OCI-LY3 (cell line): ENCODE measurements at regions not wholly inside any gene's neighbourhood (a gene's known extent, or its start where the extent isn't known, plus 50 kb on each side); places are given as distances from the start of the nearest gene placed in this dataset.

Experiments
- H2AFZ ChIP-seq: fragments of 200-600, 300-600 bp; shearing (Covaris generic); 2 replicates; pipeline ENCODE4 v1.6.0; 2014; ENCODE audit warnings: antibody characterized with exemption, low read depth, low read length
- H3K27ac ChIP-seq: fragments of 200-600, 300-600 bp; sonication (generic); 2 replicates; pipeline ENCODE4 v1.5.1; 2014; ENCODE audit warnings: mild to moderate bottlenecking, low read length, moderate library complexity, mixed read lengths
- H3K27me3 ChIP-seq: fragments of 200-600, 300-600 bp; sonication (generic); 2 replicates; pipeline ENCODE4 v1.6.1; 2014; ENCODE audit warnings: low read depth, low read length, mixed read lengths
- H3K36me3 ChIP-seq: fragments of 200-600, 300-600 bp; sonication (generic); replicated peaks from 2 replicates; pipeline ENCODE3; 2014; ENCODE audit warnings: low read depth, low read length, mixed read lengths
- H3K4me1 ChIP-seq: fragments of 300-600, 200-600 bp; sonication (generic); 2 replicates; pipeline ENCODE4 v1.6.1; 2014; ENCODE audit warnings: low read length, mixed read lengths
- H3K4me2 ChIP-seq: fragments of 200-600, 300-600 bp; sonication (generic); 2 replicates; pipeline ENCODE4 v1.6.1; 2014; ENCODE audit warnings: low read length, mixed read lengths
- H3K4me3 ChIP-seq: fragments of 300-600, 200-600 bp; sonication (generic); 2 replicates; pipeline ENCODE4 v1.5.1; 2014; ENCODE audit warnings: antibody characterized with exemption, mild to moderate bottlenecking, low read length, moderate library complexity
- H3K79me2 ChIP-seq: fragments of 300-600, 200-600 bp; shearing (Covaris generic); 2 replicates; pipeline ENCODE4 v1.6.1; 2014; ENCODE audit warnings: mild to moderate bottlenecking, low read length, mixed read lengths
- H3K9ac ChIP-seq: fragments of 300-600, 200-600 bp; shearing (Covaris generic); 2 replicates; pipeline ENCODE4 v1.6.0; 2014; ENCODE audit warnings: mild to moderate bottlenecking, low read length, moderate library complexity
- H3K9me3 ChIP-seq: fragments of 200-600, 300-600 bp; shearing (Covaris generic); 2 replicates; pipeline ENCODE4 v1.6.1; 2014; ENCODE audit warnings: low read length, mixed read lengths; ENCODE audit not compliant: insufficient read depth
- H4K20me1 ChIP-seq: fragments of 200-600, 300-600 bp; sonication (generic); 2 replicates; pipeline ENCODE4 v1.6.1; 2016; ENCODE audit warnings: low read length, mixed read lengths; ENCODE audit not compliant: insufficient read depth
- CTCF ChIP-seq: fragments of 200-600, 300-600 bp; sonication (generic); IDR thresholded peaks from 2 replicates; pipeline ENCODE4 v1.5.1; 2014; ENCODE audit warnings: antibody characterized with exemption, low read length, low read depth
- EZH2phosphoT487 ChIP-seq: fragments of 200-600 bp; shearing (Covaris generic); IDR thresholded peaks from 2 replicates; pipeline ENCODE4 v1.6.1; 2018; ENCODE audit warnings: antibody characterized with exemption, mixed run types, low read depth

GRCh38 chr20:51910321-51911050 is 108.2 kb upstream of the SALL4 start:
- Histone ChIP-seq H3K4me3 (no peak overlapping the region), H2AFZ (no peak overlapping the region), H3K4me2 (no peak overlapping the region), H3K4me1 (no peaks in the 10 kb centered on the region), H3K79me2 (no peaks in the 10 kb centered on the region), H3K27me3 (peaks cover 15% of the 10 kb centered on the region), H4K20me1 (no peaks in the 10 kb centered on the region), H3K36me3 (no peaks in the 10 kb centered on the region), H3K9me3 (no peaks in the 10 kb centered on the region), H3K27ac (no peak overlapping the region), H3K9ac (no peak overlapping the region)
- TF ChIP-seq EZH2phosphoT487: no peak
- TF ChIP-seq CTCF: no peak

GRCh38 chr20:51906679-51907078 is 104.4 kb upstream of the SALL4 start:
- TF ChIP-seq CTCF (no peak), EZH2phosphoT487 (no peak)
- Histone ChIP-seq H3K36me3 (no peaks in the 10 kb centered on the region), H2AFZ (no peak overlapping the region), H3K79me2 (no peaks in the 10 kb centered on the region), H3K27me3 (peaks cover 15% of the 10 kb centered on the region), H4K20me1 (no peaks in the 10 kb centered on the region), H3K4me1 (no peaks in the 10 kb centered on the region), H3K9ac (no peak overlapping the region), H3K27ac (no peak overlapping the region), H3K9me3 (no peaks in the 10 kb centered on the region), H3K4me3 (no peak overlapping the region), H3K4me2 (no peak overlapping the region)

GRCh38 chr20:51906049-51906448 is 103.7 kb upstream of the SALL4 start:
- no peaks in the 10 kb centered on the region for H3K79me2 ChIP-seq
- no peaks in the 10 kb centered on the region for H4K20me1 ChIP-seq
- no peaks in the 10 kb centered on the region for H3K4me1 ChIP-seq
- H3K4me2 ChIP-seq: no peak overlapping the region
- H3K36me3 ChIP-seq: no peaks in the 10 kb centered on the region
- peaks cover 11% of the 10 kb centered on the region for H3K27me3 ChIP-seq
- no peaks in the 10 kb centered on the region for H3K9me3 ChIP-seq
- H3K9ac ChIP-seq: no peak overlapping the region
- no peak overlapping the region for H3K27ac ChIP-seq
- TF ChIP-seq CTCF: no peak
- H3K4me3 ChIP-seq: no peak overlapping the region
- H2AFZ ChIP-seq: no peak overlapping the region

GRCh38 chr20:51902933-51903332 is 100.6 kb upstream of the SALL4 start:
- Histone ChIP-seq H3K36me3 (no peaks in the 10 kb centered on the region), H3K4me3 (no peak overlapping the region), H3K27me3 (no peaks in the 10 kb centered on the region), H3K4me2 (no peak overlapping the region), H3K79me2 (no peaks in the 10 kb centered on the region), H3K9me3 (no peaks in the 10 kb centered on the region), H3K27ac (no peak overlapping the region), H3K9ac (no peak overlapping the region), H2AFZ (no peak overlapping the region), H3K4me1 (no peaks in the 10 kb centered on the region), H4K20me1 (no peaks in the 10 kb centered on the region)
- TF ChIP-seq EZH2phosphoT487: no peak
- TF ChIP-seq CTCF: no peak
